DMS53 (cell line): ENCODE measurements at regions not wholly inside any gene's neighbourhood (a gene's known extent, or its start where the extent isn't known, plus 50 kb on each side); places are given as distances from the start of the nearest gene placed in this dataset.
"Not testable (repeated sequence)": the region's sequence is repeated elsewhere in the genome, so short reads cannot be mapped to it uniquely, and the experiment has no call there.

Experiments used
- DNase-seq: peaks from one replicate; lab custom pipeline; 2025; lab: John Stamatoyannopoulos, UW

GRCh38 chr1:198977909-198978308 lies 339.1 kb downstream of the PTPRC start:
- DNase-seq, result no peak

DNA sequence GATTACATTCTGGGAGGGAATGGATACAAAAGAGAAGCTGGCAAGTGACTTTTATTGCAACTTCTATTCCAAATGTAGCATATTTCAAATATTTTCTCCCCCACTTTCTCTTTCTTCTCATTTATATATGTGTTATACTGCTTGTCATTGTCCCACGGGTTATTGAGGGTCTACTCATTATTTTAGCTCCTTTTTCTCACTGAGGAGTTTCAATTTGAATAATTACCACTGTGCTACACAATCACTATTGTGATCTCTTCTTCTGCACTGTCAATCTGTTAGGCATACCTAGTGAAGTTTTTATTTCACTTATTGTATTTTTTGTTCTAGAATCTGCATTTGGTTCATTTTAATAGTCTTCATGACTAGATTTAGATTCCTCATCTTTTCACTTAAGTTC lies 339.7 kb downstream of the PTPRC start:
- no peak for DNase-seq

- DNase-seq, result no peak
These were observed 347.2 kb downstream of the PTPRC start for GRCh38 chr1:198986036-198986435.

GRCh38 chr1:198986442-198986841 lies 347.6 kb downstream of the PTPRC start:
- no peak for DNase-seq

GRCh38 chr1:199002661-199003060 lies 363.8 kb downstream of the PTPRC start:
- DNase-seq, result no peak

DNA sequence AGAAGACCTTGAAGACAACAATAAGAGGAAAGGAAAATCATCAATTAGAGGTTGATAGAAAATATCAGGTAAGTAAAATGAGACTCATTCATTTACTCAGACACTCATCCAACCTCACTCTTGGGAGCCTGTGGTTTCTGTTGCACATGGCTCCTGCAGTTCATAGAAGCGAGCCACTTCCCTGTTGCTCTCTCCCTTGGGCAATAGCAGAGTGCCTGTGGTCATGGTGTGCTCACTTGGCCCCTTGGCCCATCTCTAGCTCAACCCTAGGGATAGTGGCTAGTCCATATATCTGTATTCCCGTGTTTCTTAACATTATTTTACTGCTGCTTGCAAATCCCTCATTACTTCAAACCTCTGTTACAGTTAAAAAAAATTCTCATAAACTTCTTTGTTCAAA lies 368.6 kb downstream of the PTPRC start:
- no peak for DNase-seq

- no peak for DNase-seq
These were observed 370.6 kb downstream of the PTPRC start for GRCh38 chr1:199009447-199009846.

GRCh38 chr1:199010492-199010891 lies 371.7 kb downstream of the PTPRC start:
- no peak for DNase-seq

DNA sequence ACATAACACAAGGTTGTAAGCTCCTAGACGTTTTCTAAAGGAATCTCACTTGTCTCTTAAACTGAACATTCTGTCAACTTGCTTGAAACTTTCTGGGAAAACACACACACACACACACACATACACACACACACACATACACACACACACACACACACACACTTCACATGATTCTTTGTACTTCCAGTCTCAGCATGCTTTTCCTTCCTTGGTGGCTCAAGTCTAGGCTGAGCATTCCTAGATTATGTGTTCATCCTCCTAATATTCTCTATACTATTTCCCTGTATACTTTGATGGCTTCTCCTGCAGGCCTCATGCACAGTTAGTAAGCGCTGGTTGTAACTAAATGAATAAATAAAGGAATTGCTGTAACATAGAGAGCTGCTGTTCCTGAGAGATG lies 372.1 kb downstream of the PTPRC start:
- no peak for DNase-seq

- no peak for DNase-seq
These were observed 377.0 kb downstream of the PTPRC start for GRCh38 chr1:199015799-199016198.

GRCh38 chr1:199018471-199019135 lies 379.8 kb downstream of the PTPRC start:
- no peak for DNase-seq

DNA sequence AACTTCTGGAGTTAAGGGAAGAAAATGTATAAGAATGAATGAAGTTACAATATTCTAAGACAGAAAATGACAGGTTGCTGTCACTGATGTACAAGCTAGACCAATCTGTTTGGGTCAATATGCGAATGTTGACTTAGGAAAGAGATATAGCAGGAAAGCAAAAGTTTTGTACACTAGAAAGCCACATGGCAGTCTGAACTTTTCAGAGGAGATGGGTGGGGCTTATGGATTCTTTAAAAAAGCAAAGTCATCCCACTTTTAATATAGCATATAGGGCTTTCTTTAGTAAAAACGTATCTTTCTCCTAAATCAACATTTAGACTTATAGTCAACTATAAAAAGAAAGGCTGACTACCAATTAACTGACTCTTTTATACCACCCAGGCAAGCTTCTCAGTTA lies 381.2 kb downstream of the PTPRC start:
- no peak for DNase-seq

GRCh38 chr1:199020904-199021303 lies 382.1 kb downstream of the PTPRC start:
- no peak for DNase-seq

- DNase-seq, result no peak
These were observed 390.6 kb downstream of the PTPRC start for GRCh38 chr1:199029401-199029800.

GRCh38 chr1:199029855-199030254 lies 391.0 kb downstream of the PTPRC start:
- no peak for DNase-seq

DNA sequence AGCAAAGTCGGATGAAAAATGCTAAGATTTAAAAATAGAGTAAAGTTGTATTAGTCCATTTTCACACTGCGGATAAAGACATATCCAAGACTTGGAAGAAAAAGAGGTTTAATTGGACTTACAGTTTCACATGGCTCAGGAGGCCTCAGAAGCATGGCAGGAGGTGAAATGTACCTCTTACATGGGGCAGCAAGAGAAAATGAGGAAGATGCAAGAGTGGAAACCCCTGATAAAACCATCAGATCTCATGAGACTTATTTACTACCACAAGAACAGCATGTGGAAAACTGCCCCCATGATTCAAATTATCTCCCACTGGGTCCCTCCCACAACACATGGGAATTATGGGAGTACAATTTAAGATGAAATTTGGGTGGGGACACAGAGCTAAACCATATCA lies 391.7 kb downstream of the PTPRC start:
- not testable (repeated sequence) for DNase-seq

- DNase-seq, result not testable (repeated sequence)
These were observed 392.3 kb downstream of the PTPRC start for GRCh38 chr1:199031170-199031569.

GRCh38 chr1:199032479-199032878 lies 393.6 kb downstream of the PTPRC start:
- not testable (repeated sequence) for DNase-seq

- no peak for DNase-seq
These were observed 394.8 kb downstream of the PTPRC start for GRCh38 chr1:199033661-199034060.

- DNase-seq, result no peak
These were observed 399.3 kb downstream of the PTPRC start for GRCh38 chr1:199038156-199038555.

DNA sequence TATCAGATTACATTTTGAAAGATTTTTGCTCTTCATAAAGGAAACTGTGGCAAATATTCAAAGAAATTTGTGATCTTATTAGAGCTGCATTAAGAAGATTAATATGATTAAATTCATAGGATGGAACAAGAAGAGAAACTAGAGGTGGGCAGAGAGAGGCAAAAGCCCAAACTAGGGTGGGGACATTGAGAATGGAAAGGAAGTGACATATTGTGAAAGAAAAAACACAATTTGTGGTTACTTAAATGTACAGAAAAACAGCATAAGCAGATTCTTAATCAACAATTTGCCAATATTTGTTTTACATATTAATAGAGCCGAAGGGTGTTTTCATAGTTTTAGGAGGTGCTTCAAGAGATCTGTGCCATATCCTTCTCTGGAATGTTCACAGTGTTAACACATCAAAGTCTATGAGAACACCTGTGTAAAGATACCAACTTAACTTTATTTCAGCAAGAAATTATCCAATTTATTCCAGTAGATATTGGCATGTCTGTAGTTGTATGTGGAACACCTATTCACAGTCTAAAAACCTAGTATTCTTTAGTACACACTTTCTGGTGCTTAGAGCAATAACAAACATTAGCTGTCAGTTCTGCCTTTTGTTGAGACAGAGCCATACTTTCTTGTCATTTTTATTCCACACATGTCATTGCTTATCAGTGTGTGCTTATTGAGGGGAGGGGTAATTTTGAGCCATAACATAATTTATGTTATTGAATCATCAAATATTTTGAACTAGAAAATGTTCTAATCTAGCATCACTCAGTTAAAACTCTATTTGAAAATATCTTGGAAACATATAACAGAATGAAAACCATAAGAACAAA lies 401.5 kb downstream of the PTPRC start:
- DNase-seq, result no peak

DNA sequence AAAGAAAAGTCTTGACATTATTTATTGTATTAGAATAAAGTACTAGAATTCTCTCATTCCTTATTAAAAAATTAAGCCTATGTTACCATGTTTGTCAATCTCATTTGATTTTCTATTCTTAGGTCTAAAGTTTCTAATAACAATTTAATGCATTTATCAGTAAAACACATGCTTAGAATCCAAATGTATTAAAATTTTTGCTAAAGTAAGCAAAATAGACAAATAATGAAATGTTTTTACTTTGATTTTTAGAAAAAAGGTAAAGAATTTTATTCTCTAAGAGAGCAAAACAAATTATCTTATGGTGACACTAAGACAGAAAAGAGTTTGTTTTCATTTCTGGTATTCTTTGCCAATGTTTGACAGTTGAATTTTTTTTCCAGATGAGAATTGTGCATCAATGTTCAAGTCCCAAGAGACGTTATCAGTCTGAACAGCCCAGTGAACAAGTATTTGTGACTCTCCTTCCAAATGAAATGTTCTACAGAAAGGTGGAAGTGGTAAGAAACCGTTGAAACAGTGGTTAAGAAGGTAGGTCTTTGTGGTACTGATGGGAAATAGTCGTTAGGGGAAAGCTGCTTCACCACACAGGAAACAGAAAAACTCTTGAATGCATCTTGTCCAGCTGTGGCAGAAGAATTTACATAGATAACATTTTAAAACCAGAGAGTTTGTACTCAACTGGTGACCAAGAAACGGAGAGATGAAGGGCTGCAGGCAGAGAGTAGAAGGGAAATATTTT lies 402.5 kb downstream of the PTPRC start:
- no peak for DNase-seq

DNA sequence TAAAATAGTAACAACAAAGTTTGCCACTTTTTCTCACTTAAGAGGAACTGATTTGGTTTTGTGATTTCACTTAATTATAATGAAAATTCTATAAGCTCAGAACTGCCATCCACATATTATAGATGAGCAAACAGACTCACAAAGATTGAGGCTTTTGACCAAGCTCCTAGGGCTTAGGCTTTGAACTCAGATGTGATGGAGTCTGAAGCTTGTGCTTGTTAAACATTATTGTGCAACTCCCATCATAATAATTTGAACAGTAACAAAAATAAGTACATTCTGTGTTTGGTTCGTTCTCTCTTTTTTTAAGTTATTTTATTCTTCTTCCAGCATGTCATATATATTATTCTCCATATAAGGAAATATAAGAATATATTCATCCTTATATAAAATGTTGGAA lies 403.4 kb downstream of the PTPRC start:
- DNase-seq, result no peak
